Brain microvascular endothelial cell (primary cell): ENCODE measurements at regions not wholly inside any gene's neighbourhood (a gene's known extent, or its start where the extent isn't known, plus 50 kb on each side); places are given as distances from the start of the nearest gene placed in this dataset.

Source experiments
- DNase-seq: peaks from one replicate; pipeline ENCODE4 v3.0.0-alpha.2; 2020
- H3K27ac ChIP-seq: fragments of 250-450 bp; sonication (Bioruptor Pico); 2 replicates; pipeline ENCODE4 v1.5.1; 2020; ENCODE audit warnings: mild to moderate bottlenecking, moderate library complexity
- H3K27me3 ChIP-seq: fragments of 250-450 bp; sonication (Bioruptor Pico); replicated peaks from 2 replicates; pipeline ENCODE4 v1.5.1; 2020; ENCODE audit warnings: mild to moderate bottlenecking
- H3K36me3 ChIP-seq: fragments of 250-450 bp; sonication (Bioruptor Pico); replicated peaks from 2 replicates; pipeline ENCODE4 v1.5.1; 2020; ENCODE audit warnings: mild to moderate bottlenecking
- H3K4me3 ChIP-seq: 2 replicates; pipeline ENCODE4 v1.5.1; 2011; ENCODE audit warnings: low read depth, mild to moderate bottlenecking, control low read depth, low read length, moderate library complexity
- in situ Hi-C: cut with HindIII; loops from 2 replicates; pipeline ENCODE4 v1.10.0; 2017; ENCODE audit warnings: low sequenced_read_pairs, low pct_ligation_motif_present
- TF ChIP-seq, protein P1 (sequence below): IDR thresholded peaks from 2 replicates; pipeline ENCODE4 v1.5.1; 2011; ENCODE audit warnings: low read depth, mild to moderate bottlenecking, moderate library complexity, low read length, control low read depth, inconsistent platforms; ENCODE audit errors: missing control alignments

DNA sequence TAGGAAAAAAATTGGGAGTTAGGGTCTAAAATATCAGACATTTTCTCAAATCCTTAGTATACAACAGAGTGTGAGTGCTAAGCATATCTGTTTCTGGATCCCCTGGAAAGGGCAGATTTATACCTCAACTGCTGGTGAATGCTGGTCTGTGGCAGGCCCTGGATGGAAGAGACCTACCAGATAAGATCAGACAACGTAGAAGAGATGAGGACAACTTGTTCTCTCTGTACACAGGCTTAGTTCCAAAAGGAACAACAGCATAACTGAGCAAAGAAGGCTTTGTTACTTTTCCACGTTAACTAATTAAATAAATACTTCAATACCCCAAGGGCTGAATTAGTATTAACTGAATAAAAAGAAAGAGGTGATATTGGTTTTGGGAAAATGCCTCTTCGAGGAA, 1277.3 kb downstream of the SLITRK5 start:
- DNase-seq: no peak
- TF ChIP-seq, protein P1, sequence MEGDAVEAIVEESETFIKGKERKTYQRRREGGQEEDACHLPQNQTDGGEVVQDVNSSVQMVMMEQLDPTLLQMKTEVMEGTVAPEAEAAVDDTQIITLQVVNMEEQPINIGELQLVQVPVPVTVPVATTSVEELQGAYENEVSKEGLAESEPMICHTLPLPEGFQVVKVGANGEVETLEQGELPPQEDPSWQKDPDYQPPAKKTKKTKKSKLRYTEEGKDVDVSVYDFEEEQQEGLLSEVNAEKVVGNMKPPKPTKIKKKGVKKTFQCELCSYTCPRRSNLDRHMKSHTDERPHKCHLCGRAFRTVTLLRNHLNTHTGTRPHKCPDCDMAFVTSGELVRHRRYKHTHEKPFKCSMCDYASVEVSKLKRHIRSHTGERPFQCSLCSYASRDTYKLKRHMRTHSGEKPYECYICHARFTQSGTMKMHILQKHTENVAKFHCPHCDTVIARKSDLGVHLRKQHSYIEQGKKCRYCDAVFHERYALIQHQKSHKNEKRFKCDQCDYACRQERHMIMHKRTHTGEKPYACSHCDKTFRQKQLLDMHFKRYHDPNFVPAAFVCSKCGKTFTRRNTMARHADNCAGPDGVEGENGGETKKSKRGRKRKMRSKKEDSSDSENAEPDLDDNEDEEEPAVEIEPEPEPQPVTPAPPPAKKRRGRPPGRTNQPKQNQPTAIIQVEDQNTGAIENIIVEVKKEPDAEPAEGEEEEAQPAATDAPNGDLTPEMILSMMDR: no peak
- Histone ChIP-seq H3K36me3 (no peaks in the 10 kb centered on the region), H3K27me3 (no peaks in the 10 kb centered on the region), H3K4me3 (no peak overlapping the region), H3K27ac (no peak overlapping the region)
- in situ Hi-C loops: no loop called here

DNA sequence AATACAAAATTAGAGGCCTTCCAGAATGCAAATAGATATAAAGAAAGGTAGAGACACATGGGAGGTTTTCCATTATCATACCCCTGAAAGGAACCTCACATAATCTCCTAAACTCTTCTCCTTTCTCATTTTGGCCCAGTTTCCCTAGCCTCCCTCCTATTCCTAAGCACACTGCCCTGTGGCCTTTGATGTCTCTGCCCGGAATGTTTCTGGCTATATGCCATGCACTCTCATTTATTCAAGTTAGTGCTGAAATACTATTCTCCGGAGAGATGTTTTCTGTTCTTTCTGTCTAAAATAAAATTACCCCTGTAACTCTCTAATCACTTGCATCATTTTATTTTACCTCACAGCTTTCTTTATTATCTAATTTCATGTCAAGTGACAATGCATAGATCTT, 1287.7 kb downstream of the SLITRK5 start:
- in situ Hi-C loops: no loop called here
- TF ChIP-seq, protein P1: no peak
- DNase-seq: no peak
- H3K4me3 ChIP-seq: no peak overlapping the region
- H3K27ac ChIP-seq: no peak overlapping the region
- no peaks in the 10 kb centered on the region for H3K27me3 ChIP-seq
- H3K36me3 ChIP-seq: no peaks in the 10 kb centered on the region

DNA sequence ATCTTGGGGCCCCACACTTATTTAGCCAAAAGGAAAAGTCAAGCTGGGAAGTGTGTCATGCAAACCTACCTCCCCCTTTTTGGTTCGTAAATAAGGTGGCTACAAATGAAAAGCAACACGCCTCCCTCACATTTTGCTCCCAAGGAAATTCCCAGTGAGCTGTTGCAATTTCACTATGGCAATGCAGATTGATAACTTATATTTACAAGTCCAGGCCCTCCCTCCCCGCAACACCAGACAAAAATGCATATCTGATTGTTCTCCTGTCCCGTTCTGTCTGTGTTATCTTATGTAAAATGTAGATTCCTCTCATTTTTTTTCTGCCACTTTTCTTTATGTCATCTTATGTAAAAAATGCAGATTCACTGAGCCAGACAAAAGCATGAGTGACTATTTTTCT, 1305.3 kb downstream of the SLITRK5 start:
- TF ChIP-seq, protein P1: no peak
- H3K27ac ChIP-seq: no peak overlapping the region
- H3K4me3 ChIP-seq: no peak overlapping the region
- no peak for DNase-seq
- H3K36me3 ChIP-seq: no peaks in the 10 kb centered on the region
- in situ Hi-C loops: no loop called here
- no peaks in the 10 kb centered on the region for H3K27me3 ChIP-seq

DNA sequence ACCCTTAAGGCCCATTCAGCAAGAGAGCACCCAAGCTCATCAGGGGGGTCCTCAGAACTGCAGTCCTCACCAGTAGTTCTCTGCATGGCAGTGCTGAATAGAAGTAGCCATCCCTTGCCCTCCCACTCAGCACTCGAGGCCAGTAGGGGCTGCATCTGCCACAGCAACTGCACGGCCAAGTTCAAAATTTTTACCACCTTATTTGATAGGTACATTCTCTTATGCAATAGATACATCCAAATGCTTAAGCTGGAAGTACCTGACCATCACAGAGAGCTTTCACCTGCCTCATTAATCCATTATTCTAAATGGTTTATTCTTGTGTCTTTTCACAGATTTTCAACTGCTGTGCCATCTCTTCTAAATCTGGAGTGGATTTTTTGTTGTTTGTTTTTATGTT, 1307.4 kb downstream of the SLITRK5 start:
- H3K4me3 ChIP-seq: no peak overlapping the region
- in situ Hi-C loops: no loop called here
- no peak overlapping the region for H3K27ac ChIP-seq
- no peaks in the 10 kb centered on the region for H3K27me3 ChIP-seq
- TF ChIP-seq, protein P1: no peak
- H3K36me3 ChIP-seq: no peaks in the 10 kb centered on the region
- no peak for DNase-seq

DNA sequence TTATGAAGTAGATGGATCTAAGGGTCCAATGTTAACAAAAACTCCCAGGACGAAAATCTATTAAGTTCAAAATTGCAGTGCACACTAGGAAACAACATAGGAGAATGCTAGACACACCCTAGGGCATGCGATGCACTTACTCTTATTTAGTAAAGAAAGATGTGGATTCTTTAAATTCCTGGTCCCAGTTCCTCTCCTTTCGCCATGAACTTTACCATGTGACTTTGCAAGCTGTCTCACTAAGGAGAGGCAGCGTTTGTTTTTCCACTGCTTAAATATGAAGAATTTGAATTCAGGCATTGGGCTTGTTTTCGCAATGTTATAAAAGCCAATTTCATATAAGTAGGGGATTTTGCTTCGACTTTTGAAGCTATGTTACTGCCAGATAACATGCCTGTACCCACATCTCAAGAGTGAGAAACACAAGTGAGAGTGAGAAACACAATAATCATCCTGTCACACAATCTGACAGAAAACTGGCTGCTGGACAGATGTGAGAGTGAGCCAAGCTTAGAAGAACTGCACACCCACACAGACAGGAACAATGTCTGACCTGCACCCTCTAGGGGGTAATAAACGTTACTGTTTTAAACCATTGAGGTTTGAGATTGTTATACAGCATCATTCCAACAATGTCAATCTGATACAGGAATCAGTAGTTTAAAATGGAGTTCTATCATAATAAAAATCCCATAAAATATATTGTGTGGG, 1308.4 kb downstream of the SLITRK5 start:
- Histone ChIP-seq H3K27ac (no peak overlapping the region), H3K4me3 (no peak overlapping the region), H3K27me3 (no peaks in the 10 kb centered on the region), H3K36me3 (no peaks in the 10 kb centered on the region)
- TF ChIP-seq, protein P1: peak; percentile 34
- no peak for DNase-seq
- in situ Hi-C loops: no loop called here

DNA sequence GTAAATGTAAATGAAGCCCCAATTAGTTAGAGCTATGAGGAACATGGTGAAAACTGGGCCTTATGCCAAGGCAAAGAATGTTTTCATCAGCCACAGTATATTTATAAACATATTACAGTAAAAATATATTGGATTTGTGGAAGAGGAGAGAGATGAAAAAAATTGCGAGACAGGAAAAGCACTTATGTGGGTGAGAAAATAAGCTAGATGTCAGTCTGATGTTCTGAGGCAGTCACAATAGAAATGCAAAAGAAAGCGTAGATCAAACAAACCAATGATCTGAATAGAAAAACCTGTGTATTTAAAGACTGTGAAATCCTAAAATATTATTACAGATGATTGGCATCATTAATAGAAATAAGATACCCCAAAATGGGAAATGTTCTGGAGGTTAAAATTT, 1332.5 kb downstream of the SLITRK5 start:
- Histone ChIP-seq H3K36me3 (no peaks in the 10 kb centered on the region), H3K27me3 (no peaks in the 10 kb centered on the region), H3K4me3 (no peak overlapping the region), H3K27ac (no peak overlapping the region)
- no peak for DNase-seq
- TF ChIP-seq, protein P1: no peak
- in situ Hi-C loops: no loop called here
